Lung (tissue), 11 donors: ENCODE measurements at regions not wholly inside any gene's neighbourhood (a gene's known extent, or its start where the extent isn't known, plus 50 kb on each side); places are given as distances from the start of the nearest gene placed in this dataset.

Experiments used
- ATAC-seq: fragments of 200-7000 bp; cut with Tn5 transposase; one replicate; pipeline ENCODE4 v1.9.1; 2020; ENCODE audit warnings: moderate number of reproducible peaks; ENCODE audit not compliant: insufficient read depth, low FRiP score
- DNase-seq, 3 donors: peaks; one replicate each; pipeline ENCODE4 v3.0.0-alpha.2; 2013 to 2017
- H3K27ac ChIP-seq, 2 donors: one replicate each; pipeline ENCODE4 v1.5.1; 2013; ENCODE audit warnings: mild to moderate bottlenecking in 2 of 2, moderate library complexity in 2 of 2, control low read depth in 1 of 2, inconsistent platforms in 1 of 2, low read depth in 1 of 2, low read length in 1 of 2
- H3K27me3 ChIP-seq, 3 donors: one replicate each; pipeline ENCODE4 v1.5.1; 2013; ENCODE audit warnings: low read length in 2 of 3; ENCODE audit not compliant: control insufficient read depth in 3 of 3, insufficient read depth in 3 of 3
- H3K36me3 ChIP-seq, 4 donors: one replicate each; pipeline ENCODE4 v1.5.1; 2013; ENCODE audit warnings: low read length in 4 of 4, mild to moderate bottlenecking in 1 of 4, moderate library complexity in 1 of 4; ENCODE audit not compliant: control insufficient read depth in 4 of 4, insufficient read depth in 4 of 4
- H3K4me1 ChIP-seq, 5 donors: one replicate each; pipeline ENCODE4 v1.5.1; 2013; ENCODE audit warnings: low read length in 5 of 5, mild to moderate bottlenecking in 2 of 5, moderate library complexity in 1 of 5; ENCODE audit not compliant: control insufficient read depth in 5 of 5, insufficient read depth in 5 of 5
- H3K4me3 ChIP-seq: one replicate; pipeline ENCODE4 v1.5.1; 2013; ENCODE audit warnings: mild to moderate bottlenecking, control low read depth, moderate library complexity
- H3K9ac ChIP-seq, 2 donors: one replicate each; pipeline ENCODE4 v1.5.1; 2013; ENCODE audit warnings: low read length in 2 of 2, control low read depth in 1 of 2; ENCODE audit not compliant: insufficient read depth in 1 of 2
- H3K9me3 ChIP-seq, 4 donors: one replicate each; pipeline ENCODE4 v1.5.1; 2013; ENCODE audit warnings: low read length in 3 of 4, mild to moderate bottlenecking in 1 of 4, moderate library complexity in 1 of 4; ENCODE audit not compliant: control insufficient read depth in 4 of 4, insufficient read depth in 3 of 4
- CTCF ChIP-seq: IDR thresholded peaks from 2 replicates; pipeline ENCODE4 v1.5.1; 2012; ENCODE audit warnings: mild to moderate bottlenecking; ENCODE audit errors: control extremely low read depth, extremely low read depth
- WGBS, 2 donors: extraction: QIAGEN DNeasy Blood & Tissue Kit; methylation state at CpG; one replicate each; pipeline ENCODE4 v1.1.7; 2013; 5-methylcytosine and 5-hydroxymethylcytosine counted together
- donor health status: control.
- donor health status: control.
- donor health status: Bipolar disorder and iron deficiency.
- donor health status: healthy.
- donor health status: DM: yes; HTN: yes; CAD: no.

- no peak for ATAC-seq
- DNase-seq, result no peak
- Histone ChIP-seq H3K4me1 (no peaks in the 10 kb centered on the region), H3K4me3 (no peak overlapping the region), H3K27ac (no peak overlapping the region), H3K9me3 (no peaks in the 10 kb centered on the region), H3K36me3 (no peaks in the 10 kb centered on the region), H3K9ac (no peak overlapping the region), H3K27me3 (no peaks in the 10 kb centered on the region)
- no peak for TF ChIP-seq CTCF
- WGBS, 2 donors, result 91 to 95% methylated on average over 4 of the region's 4 CpGs
Measured at GRCh38 chr3:152971880-152972279, 136.9 kb downstream of the P2RY1 start.

GRCh38 chr3:152973575-152973974 lies 138.6 kb downstream of the P2RY1 start:
- no peaks in the 10 kb centered on the region for H3K27me3 ChIP-seq
- no peak overlapping the region for H3K9ac ChIP-seq
- H3K4me3 ChIP-seq, result no peak overlapping the region
- ATAC-seq (no peak), DNase-seq (no peak)
- no peaks in the 10 kb centered on the region for H3K36me3 ChIP-seq
- 88 to 93% methylated on average over 1 of the region's 1 CpG for WGBS, 2 donors
- H3K27ac ChIP-seq, result no peak overlapping the region
- TF ChIP-seq CTCF, result no peak
- H3K4me1 ChIP-seq, result no peaks in the 10 kb centered on the region
- no peaks in the 10 kb centered on the region for H3K9me3 ChIP-seq

- H3K9ac ChIP-seq, result no peak overlapping the region
- DNase-seq, result no peak
- H3K27me3 ChIP-seq, result no peaks in the 10 kb centered on the region
Measured at GRCh38 chr3:152976239-152976638, 141.3 kb downstream of the P2RY1 start.

More at GRCh38 chr3:152976239-152976638, 141.3 kb downstream of the P2RY1 start:
- Histone ChIP-seq H3K4me3 (no peak overlapping the region), H3K4me1 (no peaks in the 10 kb centered on the region), H3K36me3 (no peaks in the 10 kb centered on the region), H3K9me3 (no peaks in the 10 kb centered on the region), H3K27ac (no peak overlapping the region)
- no peak for ATAC-seq
- WGBS, 2 donors, result 52 to 64% methylated on average over 2 of the region's 2 CpGs
- no peak for TF ChIP-seq CTCF
